ENCODE measurements at regions not wholly inside any gene's neighbourhood (a gene's known extent, or its start where the extent isn't known, plus 50 kb on each side); places are given as distances from the start of the nearest gene placed in this dataset.

GRCh38 chr16:86379505-86379846 lies 130.9 kb upstream of the FOXF1 start:
- TF ChIP-seq CTCF (IDR thresholded peaks at IDR 0.05) (no peak), POLR2AphosphoS5 (IDR thresholded peaks at IDR 0.05; ENCODE audit: low read depth, low read length) (no peak)

All from Panc1 (cell line).